PC-3 (cell line): ENCODE measurements at regions not wholly inside any gene's neighbourhood (a gene's known extent, or its start where the extent isn't known, plus 50 kb on each side); places are given as distances from the start of the nearest gene placed in this dataset.

Experiments
- ATAC-seq: fragments of 200-7000 bp; cut with Tn5 transposase; 2 replicates; pipeline ENCODE4 v1.9.1; 2020; ENCODE audit warnings: mild to moderate bottlenecking, moderate library complexity
- BruUV-seq: library from RNA; stranded (reverse); fragments of 400-500 nt; replicated peaks from 2 replicates; lab custom pipeline; 2021; lab: Mats Ljungman, UMichigan
- CTCF ChIA-PET: fragments of 300-600 bp; sonication (Branson Sonifier 250); formaldehyde crosslinking; loops from one replicate; lab custom pipeline; 2022; ENCODE audit warnings: antibody characterized with exemption; lab: Charles Lee
- POLR2A ChIA-PET: fragments of 300-600 bp; sonication (Branson Sonifier 250); formaldehyde crosslinking; loops from one replicate; lab custom pipeline; 2022; ENCODE audit warnings: antibody characterized with exemption; ENCODE audit not compliant: unreplicated experiment; lab: Charles Lee
- DNase-seq: peaks from one replicate; pipeline ENCODE4 v3.0.0-alpha.2; 2015
- H2AFZ ChIP-seq: fragments of 300-600 bp; sonication (generic); 2 replicates; pipeline ENCODE4 v1.6.0; 2016; ENCODE audit warnings: antibody characterized with exemption, low read length
- H3F3A ChIP-seq: fragments of 300-600 bp; sonication (generic); one replicate; pipeline ENCODE4 v1.6.0; 2017; ENCODE audit warnings: antibody characterized with exemption, low read length, control low read depth, mild to moderate bottlenecking; ENCODE audit not compliant: unreplicated experiment
- H3K27ac ChIP-seq: fragments of 300-600 bp; sonication (generic); 2 replicates; pipeline ENCODE4 v1.5.1; 2016; ENCODE audit warnings: mild to moderate bottlenecking, low read length
- H3K27me3 ChIP-seq: fragments of 300-600 bp; sonication (generic); 2 replicates; pipeline ENCODE4 v1.6.1; 2016; ENCODE audit warnings: low read length, mixed read lengths
- H3K36me3 ChIP-seq: fragments of 300-600 bp; sonication (generic); 2 replicates; pipeline ENCODE4 v1.6.1; 2016; ENCODE audit warnings: low read depth, mixed run types, low read length, mixed read lengths
- H3K4me1 ChIP-seq: fragments of 300-600 bp; sonication (generic); 2 replicates; pipeline ENCODE4 v1.5.1; 2016; ENCODE audit warnings: low read length; ENCODE audit not compliant: insufficient read depth
- H3K4me2 ChIP-seq: fragments of 300-600 bp; sonication (generic); 2 replicates; pipeline ENCODE4 v1.6.0; 2016; ENCODE audit warnings: low read length
- H3K4me3 ChIP-seq: fragments of 300-600 bp; sonication (generic); 2 replicates; pipeline ENCODE4 v1.5.1; 2016; ENCODE audit warnings: mild to moderate bottlenecking, low read length, mixed read lengths
- H3K79me2 ChIP-seq: fragments of 300-600 bp; sonication (generic); 2 replicates; pipeline ENCODE4 v1.6.1; 2017; ENCODE audit warnings: low read length, mixed read lengths
- H3K9ac ChIP-seq: fragments of 300-600 bp; sonication (generic); 2 replicates; pipeline ENCODE4 v1.6.0; 2016; ENCODE audit warnings: mild to moderate bottlenecking, low read length
- H3K9me2 ChIP-seq: fragments of 300-600 bp; sonication (generic); replicated peaks from 2 replicates; pipeline ENCODE4 v1.6.1; 2016; ENCODE audit warnings: mixed run types, low read length, mixed read lengths
- H3K9me3 ChIP-seq: fragments of 300-600 bp; sonication (generic); 2 replicates; pipeline ENCODE4 v1.6.1; 2016; ENCODE audit warnings: low read length, mixed read lengths
- H4K20me1 ChIP-seq: fragments of 300-600 bp; sonication (generic); 2 replicates; pipeline ENCODE4 v1.6.1; 2016; ENCODE audit warnings: low read length, mixed read lengths
- EZH2 ChIP-seq: fragments of 300-600 bp; sonication (generic); IDR thresholded peaks from one replicate; pipeline ENCODE4 v1.6.1; 2017; ENCODE audit warnings: antibody characterized with exemption, mild to moderate bottlenecking, low read length; ENCODE audit not compliant: unreplicated experiment
- EZH2phosphoT487 ChIP-seq: fragments of 300-600 bp; sonication (generic); IDR thresholded peaks from 2 replicates; pipeline ENCODE4 v1.6.1; 2018; ENCODE audit warnings: mild to moderate bottlenecking, antibody characterized with exemption, low read length, borderline replicate concordance
- intact Hi-C: fragments of 100-400 bp; cut with micrococcal nuclease; formaldehyde crosslinking; loops from 2 replicates; pipeline ENCODE4 v1.9.0; 2023
- TF ChIP-seq, protein P1 (sequence below): fragments of 300-600 bp; sonication (generic); conservative IDR thresholded peaks from 2 replicates; pipeline ENCODE4 v1.5.1; 2017; ENCODE audit warnings: antibody characterized with exemption, low read depth, mild to moderate bottlenecking, low read length

DNA sequence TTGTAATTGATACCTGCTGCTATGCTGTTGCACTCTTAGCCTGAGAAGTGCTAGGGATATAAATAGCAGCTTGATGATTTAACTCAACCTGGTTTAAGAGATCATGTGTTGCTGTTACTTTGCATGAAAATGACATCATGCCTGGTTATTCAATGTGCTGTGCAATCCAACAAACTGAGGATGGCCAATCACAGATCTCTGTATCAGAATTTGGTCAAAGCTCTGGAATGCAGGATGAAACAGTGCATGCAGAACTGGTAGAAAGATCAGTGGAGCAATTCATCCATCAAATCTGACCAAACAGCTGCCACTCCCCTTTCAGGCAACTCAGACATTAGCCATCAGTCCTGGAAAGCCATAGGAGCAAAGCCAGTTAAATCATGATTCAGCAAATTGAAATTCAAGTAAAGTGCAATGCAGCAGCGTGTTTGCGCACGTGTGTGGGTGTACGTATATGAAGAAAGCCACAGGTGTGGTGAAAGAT lies 160.3 kb upstream of the RASGEF1B start:
- intact Hi-C loops: no loop called here
- Histone ChIP-seq H3K4me1 (peaks cover 38% of the 10 kb centered on the region), H3K27ac (peak overlapping the region; percentile 86), H4K20me1 (no peaks in the 10 kb centered on the region), H3K9me2 (no peaks in the 10 kb centered on the region), H3K4me3 (0 out of 2 replicates have a peak overlapping the region, but pooled peaks have one; percentile 18), H3K4me2 (peak overlapping the region; percentile 64), H3K79me2 (no peaks in the 10 kb centered on the region), H2AFZ (no peak overlapping the region), H3K27me3 (no peaks in the 10 kb centered on the region), H3K9ac (peak overlapping the region; percentile 43; the same call in 1 of the 2 replicates), H3F3A (no peaks in the 10 kb centered on the region), H3K36me3 (no peaks in the 10 kb centered on the region), H3K9me3 (no peaks in the 10 kb centered on the region)
- ChIA-PET POLR2A (no interaction called here), CTCF (no interaction called here)
- TF ChIP-seq EZH2 (no peak), EZH2phosphoT487 (no peak)
- TF ChIP-seq, protein P1, sequence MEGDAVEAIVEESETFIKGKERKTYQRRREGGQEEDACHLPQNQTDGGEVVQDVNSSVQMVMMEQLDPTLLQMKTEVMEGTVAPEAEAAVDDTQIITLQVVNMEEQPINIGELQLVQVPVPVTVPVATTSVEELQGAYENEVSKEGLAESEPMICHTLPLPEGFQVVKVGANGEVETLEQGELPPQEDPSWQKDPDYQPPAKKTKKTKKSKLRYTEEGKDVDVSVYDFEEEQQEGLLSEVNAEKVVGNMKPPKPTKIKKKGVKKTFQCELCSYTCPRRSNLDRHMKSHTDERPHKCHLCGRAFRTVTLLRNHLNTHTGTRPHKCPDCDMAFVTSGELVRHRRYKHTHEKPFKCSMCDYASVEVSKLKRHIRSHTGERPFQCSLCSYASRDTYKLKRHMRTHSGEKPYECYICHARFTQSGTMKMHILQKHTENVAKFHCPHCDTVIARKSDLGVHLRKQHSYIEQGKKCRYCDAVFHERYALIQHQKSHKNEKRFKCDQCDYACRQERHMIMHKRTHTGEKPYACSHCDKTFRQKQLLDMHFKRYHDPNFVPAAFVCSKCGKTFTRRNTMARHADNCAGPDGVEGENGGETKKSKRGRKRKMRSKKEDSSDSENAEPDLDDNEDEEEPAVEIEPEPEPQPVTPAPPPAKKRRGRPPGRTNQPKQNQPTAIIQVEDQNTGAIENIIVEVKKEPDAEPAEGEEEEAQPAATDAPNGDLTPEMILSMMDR: no peak
- no TSS peak for BruUV-seq
- ATAC-seq: peak; percentile 69
- DNase-seq: peak; percentile 88

DNA sequence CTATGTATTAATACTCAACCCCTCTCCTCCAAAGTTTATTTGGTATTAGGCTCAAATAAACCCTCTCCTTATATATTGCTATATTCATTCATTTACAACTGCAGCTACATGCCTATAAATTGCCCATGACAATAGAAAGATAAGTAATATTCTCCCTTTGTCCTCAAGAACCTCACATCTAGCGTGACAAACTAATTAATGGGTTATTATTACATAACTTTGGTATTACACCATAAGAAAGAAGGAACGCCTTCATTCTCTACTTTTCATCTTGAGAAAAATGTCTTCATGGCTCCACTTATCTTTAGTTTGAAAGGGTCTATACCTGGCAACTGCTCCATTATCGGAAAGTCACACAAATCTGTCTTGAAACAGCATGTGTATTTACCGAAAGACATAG lies 157.7 kb upstream of the RASGEF1B start:
- no peak for ATAC-seq
- CTCF ChIA-PET: no interaction called here
- no TSS peak for BruUV-seq

DNA sequence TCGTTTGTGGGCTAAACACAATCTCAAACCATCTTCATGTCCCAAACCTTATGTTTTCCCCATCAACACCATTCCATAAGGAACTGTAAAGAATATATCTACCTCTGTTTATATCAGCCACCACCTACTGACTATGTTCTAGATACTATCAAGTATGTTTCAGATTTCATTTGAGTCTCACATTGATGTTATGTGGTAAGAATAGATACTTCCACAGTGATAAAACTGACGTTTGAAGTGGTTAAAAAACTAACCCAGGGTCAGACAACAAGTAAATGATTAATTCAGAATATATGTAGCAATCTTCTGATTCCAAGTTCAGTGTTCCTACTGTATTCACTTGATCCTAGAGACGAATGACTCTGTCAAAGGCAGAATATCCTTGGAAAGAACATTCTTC lies 156.8 kb upstream of the RASGEF1B start:
- TF ChIP-seq EZH2phosphoT487 (no peak), EZH2 (no peak)
- TF ChIP-seq, protein P1: no peak
- DNase-seq: no peak

More for the DNA sequence above, 157.7 kb upstream of the RASGEF1B start:
- Histone ChIP-seq H3K9ac (no peak overlapping the region), H3K4me3 (no peak overlapping the region), H3K79me2 (no peaks in the 10 kb centered on the region), H3F3A (no peaks in the 10 kb centered on the region), H3K27ac (no peak overlapping the region), H4K20me1 (no peaks in the 10 kb centered on the region), H3K4me2 (no peak overlapping the region), H3K36me3 (no peaks in the 10 kb centered on the region), H3K9me2 (no peaks in the 10 kb centered on the region), H2AFZ (no peak overlapping the region), H3K27me3 (no peaks in the 10 kb centered on the region), H3K9me3 (no peaks in the 10 kb centered on the region), H3K4me1 (peaks cover 28% of the 10 kb centered on the region)
- POLR2A ChIA-PET: no interaction called here
- TF ChIP-seq, protein P1: no peak
- TF ChIP-seq EZH2: no peak
- no peak for TF ChIP-seq EZH2phosphoT487
- DNase-seq: no peak
- intact Hi-C loops: no loop called here

More for the DNA sequence above, 156.8 kb upstream of the RASGEF1B start:
- Histone ChIP-seq H3K4me1 (peaks cover 28% of the 10 kb centered on the region), H3K4me2 (no peak overlapping the region), H3K9me2 (no peaks in the 10 kb centered on the region), H3K9me3 (no peaks in the 10 kb centered on the region), H3K27ac (no peak overlapping the region), H3F3A (no peaks in the 10 kb centered on the region), H3K36me3 (no peaks in the 10 kb centered on the region), H3K79me2 (no peaks in the 10 kb centered on the region), H3K4me3 (no peak overlapping the region), H3K9ac (no peak overlapping the region), H3K27me3 (no peaks in the 10 kb centered on the region), H2AFZ (no peak overlapping the region), H4K20me1 (no peaks in the 10 kb centered on the region)
- ATAC-seq: no peak
- no TSS peak for BruUV-seq
- CTCF ChIA-PET: no interaction called here
- intact Hi-C loops: no loop called here
- POLR2A ChIA-PET: no interaction called here
